LNCaP clone FGC (cell line): ENCODE measurements at regions not wholly inside any gene's neighbourhood (a gene's known extent, or its start where the extent isn't known, plus 50 kb on each side); places are given as distances from the start of the nearest gene placed in this dataset.

Experiments
- DNase-seq: peaks from one replicate; pipeline ENCODE4 v3.0.0-alpha.2; 2011; ENCODE audit warnings: low read depth
- H3K4me3 ChIP-seq: 2 replicates; pipeline ENCODE4 v1.5.1; 2011; ENCODE audit warnings: mild to moderate bottlenecking, low read depth, low read length, control low read depth
- TF ChIP-seq, protein P1 (sequence below): IDR thresholded peaks from 2 replicates; pipeline ENCODE4 v1.5.1; 2012; ENCODE audit warnings: mild to moderate bottlenecking; ENCODE audit not compliant: control insufficient read depth, insufficient read depth; ENCODE audit errors: extremely low read depth

DNA sequence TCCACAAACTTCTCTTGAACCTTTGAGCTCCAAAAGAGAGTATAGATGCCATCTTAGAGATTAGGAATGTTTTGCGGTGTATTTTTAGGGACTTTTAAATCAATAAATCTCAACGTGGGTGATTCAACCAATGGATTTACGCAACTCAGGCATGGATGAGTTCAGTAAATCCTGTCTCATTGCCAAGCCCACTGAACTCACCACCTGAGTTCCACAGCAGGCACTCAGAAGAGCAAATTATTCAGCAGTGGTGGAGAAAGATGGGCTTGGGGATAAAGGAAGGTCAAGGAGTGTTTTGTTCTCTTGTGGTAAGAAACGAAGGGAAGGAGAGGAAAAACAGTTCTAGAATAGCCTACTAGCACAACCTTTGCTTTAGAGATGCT lies 68.7 kb upstream of the HMGA2 start:
- TF ChIP-seq, protein P1, sequence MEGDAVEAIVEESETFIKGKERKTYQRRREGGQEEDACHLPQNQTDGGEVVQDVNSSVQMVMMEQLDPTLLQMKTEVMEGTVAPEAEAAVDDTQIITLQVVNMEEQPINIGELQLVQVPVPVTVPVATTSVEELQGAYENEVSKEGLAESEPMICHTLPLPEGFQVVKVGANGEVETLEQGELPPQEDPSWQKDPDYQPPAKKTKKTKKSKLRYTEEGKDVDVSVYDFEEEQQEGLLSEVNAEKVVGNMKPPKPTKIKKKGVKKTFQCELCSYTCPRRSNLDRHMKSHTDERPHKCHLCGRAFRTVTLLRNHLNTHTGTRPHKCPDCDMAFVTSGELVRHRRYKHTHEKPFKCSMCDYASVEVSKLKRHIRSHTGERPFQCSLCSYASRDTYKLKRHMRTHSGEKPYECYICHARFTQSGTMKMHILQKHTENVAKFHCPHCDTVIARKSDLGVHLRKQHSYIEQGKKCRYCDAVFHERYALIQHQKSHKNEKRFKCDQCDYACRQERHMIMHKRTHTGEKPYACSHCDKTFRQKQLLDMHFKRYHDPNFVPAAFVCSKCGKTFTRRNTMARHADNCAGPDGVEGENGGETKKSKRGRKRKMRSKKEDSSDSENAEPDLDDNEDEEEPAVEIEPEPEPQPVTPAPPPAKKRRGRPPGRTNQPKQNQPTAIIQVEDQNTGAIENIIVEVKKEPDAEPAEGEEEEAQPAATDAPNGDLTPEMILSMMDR, result no peak
- DNase-seq, result no peak

DNA sequence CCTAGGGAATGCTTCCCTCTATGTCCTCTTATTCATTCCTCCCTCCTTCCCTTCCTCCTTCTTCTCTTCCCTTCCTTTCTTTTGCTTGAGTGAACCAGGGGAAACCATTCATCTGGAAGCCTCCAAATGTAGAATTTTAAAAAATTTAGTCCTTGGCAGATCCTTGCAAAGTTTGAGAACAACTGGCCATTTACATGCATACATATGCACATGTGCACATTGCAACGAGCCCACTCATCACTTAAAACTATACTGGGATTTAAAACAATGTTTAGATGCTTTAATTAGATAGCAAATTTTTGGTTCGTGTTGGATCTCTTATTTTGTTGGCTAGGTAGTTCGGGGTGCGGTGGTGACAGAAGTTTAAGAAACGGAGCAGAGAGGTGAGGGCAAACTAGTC lies 68.0 kb upstream of the HMGA2 start:
- no peak for DNase-seq
- TF ChIP-seq, protein P1, result no peak
- H3K4me3 ChIP-seq, result no peak overlapping the region

More for the DNA sequence above, 68.7 kb upstream of the HMGA2 start:
- no peak overlapping the region for H3K4me3 ChIP-seq

DNA sequence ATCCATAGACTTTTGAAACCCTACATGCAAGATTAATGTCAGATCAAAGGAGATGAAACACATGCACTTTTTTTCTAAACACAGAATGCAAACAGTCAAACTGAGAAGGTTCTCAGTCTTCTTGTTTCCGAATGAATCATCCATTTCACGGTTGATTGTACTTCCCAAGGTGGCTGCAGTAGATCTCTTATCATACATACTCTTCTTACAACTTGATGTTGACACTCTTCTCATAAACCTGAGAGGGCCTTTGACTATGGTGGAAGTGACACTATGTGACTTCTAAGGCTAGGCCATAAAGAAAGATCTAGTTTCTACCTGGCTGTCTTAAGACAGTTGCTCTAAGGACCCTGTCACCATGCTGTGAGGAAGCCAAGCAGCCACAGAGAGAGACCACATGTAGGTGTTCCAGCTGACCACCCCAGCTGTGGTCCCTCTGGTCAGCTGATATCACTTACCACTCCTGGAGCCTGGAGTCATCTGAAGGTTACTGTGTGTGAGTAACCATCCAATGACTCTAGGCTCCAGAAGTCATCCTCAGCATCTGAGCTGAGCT lies 67.2 kb upstream of the HMGA2 start:
- TF ChIP-seq, protein P1, result no peak
- H3K4me3 ChIP-seq, result no peak overlapping the region
- no peak for DNase-seq

DNA sequence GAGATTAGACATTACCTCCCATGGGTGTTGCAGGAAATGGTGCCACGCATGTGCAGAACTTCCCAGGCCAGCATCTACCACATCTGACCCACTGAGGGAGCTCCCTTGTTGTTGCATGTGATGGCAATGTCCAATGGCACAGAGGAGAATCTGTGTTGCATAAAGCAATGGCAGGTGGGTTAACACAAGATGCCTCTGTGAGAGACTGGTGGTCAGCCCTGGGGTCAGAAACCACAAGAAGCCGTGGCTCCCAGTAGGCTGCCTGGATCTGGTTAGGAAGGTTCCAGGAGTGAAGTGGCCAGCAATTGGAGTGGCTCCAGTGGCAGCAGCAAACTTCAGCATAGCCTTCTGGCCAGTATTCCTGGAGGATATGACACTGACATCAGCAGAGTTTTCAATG lies 65.9 kb upstream of the HMGA2 start:
- H3K4me3 ChIP-seq, result no peak overlapping the region
- no peak for DNase-seq
- TF ChIP-seq, protein P1, result no peak

DNA sequence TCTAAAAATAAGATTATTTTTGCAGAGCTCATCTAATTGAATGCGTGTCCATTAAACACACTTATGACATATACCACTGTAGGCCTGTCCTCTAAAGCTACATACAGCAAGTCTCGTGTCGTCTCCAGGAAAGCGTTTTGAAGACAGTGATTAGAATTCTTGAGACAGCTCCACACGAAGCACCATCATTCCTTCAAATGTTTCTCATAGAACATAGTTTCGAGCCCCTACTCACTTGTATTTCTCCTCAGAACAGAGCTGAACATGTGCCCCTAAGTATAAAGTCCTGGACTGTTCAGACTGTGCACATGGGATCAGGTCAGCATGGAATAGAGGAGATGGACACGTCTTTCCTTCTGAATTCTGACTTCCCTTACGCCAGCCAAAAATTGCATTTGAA lies 64.5 kb upstream of the HMGA2 start:
- TF ChIP-seq, protein P1, result no peak
- DNase-seq, result no peak
- no peak overlapping the region for H3K4me3 ChIP-seq

DNA sequence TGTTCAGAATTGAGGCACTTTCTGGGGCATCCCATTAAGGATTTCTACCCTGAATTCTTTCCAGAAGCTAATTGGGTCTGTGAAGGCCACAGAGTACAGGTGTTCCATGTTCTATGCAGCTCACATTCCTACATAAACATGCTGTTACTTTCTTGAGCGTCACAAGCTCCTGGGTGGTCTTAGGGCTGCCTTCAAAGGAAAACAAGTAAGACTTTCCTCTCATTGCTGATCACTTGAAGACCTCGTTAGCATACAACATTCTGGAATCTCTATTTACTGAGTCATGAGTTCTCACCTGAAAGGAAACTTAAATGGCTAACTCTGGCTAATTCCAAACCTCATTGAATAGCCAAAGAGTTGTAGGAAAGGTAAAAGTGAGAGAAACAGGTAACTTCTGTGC lies 63.0 kb upstream of the HMGA2 start:
- H3K4me3 ChIP-seq, result no peak overlapping the region
- TF ChIP-seq, protein P1, result no peak
- DNase-seq, result no peak

DNA sequence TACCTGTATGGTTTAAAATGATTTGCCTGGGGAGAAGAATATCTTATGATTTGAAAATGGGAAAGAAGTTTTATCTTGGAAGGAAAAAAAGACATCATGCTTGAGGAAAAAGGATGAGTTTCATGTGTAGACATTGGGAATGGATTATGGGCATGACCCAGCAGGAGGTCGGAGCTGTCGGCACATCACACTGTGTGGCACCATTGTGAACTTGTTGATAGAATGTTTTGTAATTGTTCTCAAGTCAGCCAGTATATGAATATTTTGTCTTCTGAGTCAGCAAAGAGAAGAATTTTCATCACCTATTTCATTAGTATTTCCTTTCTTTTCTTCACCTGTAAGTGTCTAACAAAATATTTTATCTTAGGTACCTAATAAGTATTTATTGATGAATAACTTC lies 60.0 kb upstream of the HMGA2 start:
- DNase-seq, result no peak
- no peak overlapping the region for H3K4me3 ChIP-seq
- TF ChIP-seq, protein P1, result no peak
